ENCODE measurements at regions not wholly inside any gene's neighbourhood (a gene's known extent, or its start where the extent isn't known, plus 50 kb on each side); places are given as distances from the start of the nearest gene placed in this dataset.

DNA sequence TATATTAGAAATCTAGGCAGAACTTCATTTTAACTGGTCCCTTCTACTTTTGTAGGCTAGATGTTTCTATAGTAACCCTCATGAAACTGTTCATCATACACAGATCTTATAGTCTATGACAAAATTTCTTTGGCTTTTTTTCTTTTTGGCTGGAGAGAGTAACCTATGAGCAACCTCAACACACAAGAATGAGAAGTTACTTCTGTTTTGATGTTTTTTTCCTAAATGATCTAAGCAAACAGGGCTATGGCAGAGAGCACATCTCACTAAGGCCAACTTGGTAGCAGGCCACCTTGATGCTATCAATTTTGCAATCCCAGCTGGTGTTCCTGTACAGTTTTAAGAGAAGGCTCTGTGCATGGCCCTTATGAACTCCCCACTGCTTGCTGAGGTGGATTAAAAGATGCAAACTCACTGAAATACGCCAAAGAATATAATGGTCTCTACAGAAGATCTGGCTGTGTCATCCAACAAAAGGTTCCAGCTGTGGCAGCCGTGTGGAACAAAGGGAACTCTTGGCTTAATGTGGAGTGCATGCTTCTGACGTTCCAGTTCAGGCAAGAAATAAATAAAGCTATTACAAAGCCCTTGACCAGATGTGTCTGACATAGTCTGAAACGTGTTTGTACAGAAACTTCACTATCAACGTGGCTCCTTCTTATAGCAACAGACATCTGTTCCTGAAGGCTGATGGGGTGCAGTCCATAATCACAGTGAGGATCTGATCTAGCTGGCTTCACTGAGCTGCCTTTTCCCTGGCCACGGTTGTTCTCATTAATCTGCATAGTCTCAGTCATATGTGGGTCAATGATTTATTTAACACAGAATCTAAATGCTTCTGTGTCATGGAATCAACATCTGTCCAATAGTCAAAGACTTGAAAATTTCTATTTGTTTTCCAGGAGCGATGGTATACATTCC, 481.1 kb downstream of the BMP2 start:
- no peaks in the 10 kb centered on the region for H3K9me2 ChIP-seq (replicated peaks; ENCODE audit: low read depth, low read length)
- no peaks in the 10 kb centered on the region for H3K79me2 ChIP-seq (ENCODE audit: insufficient read depth, low read length)
- H3F3A ChIP-seq (ENCODE audit: low read depth): no peaks in the 10 kb centered on the region
- H3K27me3 ChIP-seq (ENCODE audit: insufficient read depth, low read length, poor library complexity, severe bottlenecking): no peaks in the 10 kb centered on the region
- no peaks in the 10 kb centered on the region for H3K9me3 ChIP-seq (ENCODE audit: insufficient read depth, low read depth, low read length)
- no peak overlapping the region for H3K4me3 ChIP-seq (ENCODE audit: low read length, poor library complexity, severe bottlenecking)
- H2AFZ ChIP-seq (ENCODE audit: low read length): no peak overlapping the region
- H3K4me1 ChIP-seq (ENCODE audit: insufficient read depth, low read length, poor library complexity, severe bottlenecking): no peaks in the 10 kb centered on the region
- H3K9ac ChIP-seq (ENCODE audit: low read depth, low read length, poor library complexity, severe bottlenecking): no peak overlapping the region
- H3K4me2 ChIP-seq (ENCODE audit: low read depth, low read length, poor library complexity, severe bottlenecking): no peak overlapping the region
- no peaks in the 10 kb centered on the region for H4K20me1 ChIP-seq (ENCODE audit: insufficient read depth, low read length, poor library complexity, severe bottlenecking)
- no peaks in the 10 kb centered on the region for H3K36me3 ChIP-seq (ENCODE audit: insufficient read depth, low read length)
- TF ChIP-seq, protein P1, sequence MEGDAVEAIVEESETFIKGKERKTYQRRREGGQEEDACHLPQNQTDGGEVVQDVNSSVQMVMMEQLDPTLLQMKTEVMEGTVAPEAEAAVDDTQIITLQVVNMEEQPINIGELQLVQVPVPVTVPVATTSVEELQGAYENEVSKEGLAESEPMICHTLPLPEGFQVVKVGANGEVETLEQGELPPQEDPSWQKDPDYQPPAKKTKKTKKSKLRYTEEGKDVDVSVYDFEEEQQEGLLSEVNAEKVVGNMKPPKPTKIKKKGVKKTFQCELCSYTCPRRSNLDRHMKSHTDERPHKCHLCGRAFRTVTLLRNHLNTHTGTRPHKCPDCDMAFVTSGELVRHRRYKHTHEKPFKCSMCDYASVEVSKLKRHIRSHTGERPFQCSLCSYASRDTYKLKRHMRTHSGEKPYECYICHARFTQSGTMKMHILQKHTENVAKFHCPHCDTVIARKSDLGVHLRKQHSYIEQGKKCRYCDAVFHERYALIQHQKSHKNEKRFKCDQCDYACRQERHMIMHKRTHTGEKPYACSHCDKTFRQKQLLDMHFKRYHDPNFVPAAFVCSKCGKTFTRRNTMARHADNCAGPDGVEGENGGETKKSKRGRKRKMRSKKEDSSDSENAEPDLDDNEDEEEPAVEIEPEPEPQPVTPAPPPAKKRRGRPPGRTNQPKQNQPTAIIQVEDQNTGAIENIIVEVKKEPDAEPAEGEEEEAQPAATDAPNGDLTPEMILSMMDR (conservative IDR thresholded peaks at IDR 0.05; ENCODE audit: low read length): no peak
- no peak for TF ChIP-seq EZH2phosphoT487 (IDR thresholded peaks at IDR 0.05; ENCODE audit: borderline replicate concordance)

DNA sequence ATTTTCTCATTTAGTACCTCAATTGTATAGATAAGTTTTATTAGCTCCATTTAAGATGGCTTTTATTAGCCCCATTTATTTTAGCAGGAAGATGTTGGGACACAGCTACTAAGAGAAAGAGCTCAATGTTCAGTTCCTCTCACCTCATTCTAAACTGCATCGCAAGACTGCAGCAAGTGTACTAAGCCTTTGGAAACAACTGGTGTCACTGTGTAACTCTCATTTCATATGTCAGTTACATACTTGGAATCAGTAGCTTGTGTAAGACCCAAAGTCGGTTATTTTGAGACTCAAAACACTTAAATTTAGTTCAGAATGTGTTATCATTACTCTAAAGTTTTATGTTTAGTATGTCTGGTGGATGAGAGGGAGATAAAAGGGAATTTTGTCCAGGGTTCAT, 482.9 kb downstream of the BMP2 start:
- no peaks in the 10 kb centered on the region for H4K20me1 ChIP-seq (ENCODE audit: insufficient read depth, low read length, poor library complexity, severe bottlenecking)
- no peaks in the 10 kb centered on the region for H3K4me1 ChIP-seq (ENCODE audit: insufficient read depth, low read length, poor library complexity, severe bottlenecking)
- no peaks in the 10 kb centered on the region for H3K36me3 ChIP-seq (ENCODE audit: insufficient read depth, low read length)
- TF ChIP-seq, protein P1 (conservative IDR thresholded peaks at IDR 0.05; ENCODE audit: low read length): no peak
- no peak for TF ChIP-seq EZH2phosphoT487 (IDR thresholded peaks at IDR 0.05; ENCODE audit: borderline replicate concordance)
- no peak overlapping the region for H3K4me2 ChIP-seq (ENCODE audit: low read depth, low read length, poor library complexity, severe bottlenecking)
- no peaks in the 10 kb centered on the region for H3K9me2 ChIP-seq (replicated peaks; ENCODE audit: low read depth, low read length)
- H3K9me3 ChIP-seq (ENCODE audit: insufficient read depth, low read depth, low read length): no peaks in the 10 kb centered on the region
- no peaks in the 10 kb centered on the region for H3K27me3 ChIP-seq (ENCODE audit: insufficient read depth, low read length, poor library complexity, severe bottlenecking)
- no peak overlapping the region for H2AFZ ChIP-seq (ENCODE audit: low read length)
- H3K79me2 ChIP-seq (ENCODE audit: insufficient read depth, low read length): no peaks in the 10 kb centered on the region
- no peak overlapping the region for H3K9ac ChIP-seq (ENCODE audit: low read depth, low read length, poor library complexity, severe bottlenecking)
- no peaks in the 10 kb centered on the region for H3F3A ChIP-seq (ENCODE audit: low read depth)
- no peak overlapping the region for H3K4me3 ChIP-seq (ENCODE audit: low read length, poor library complexity, severe bottlenecking)

DNA sequence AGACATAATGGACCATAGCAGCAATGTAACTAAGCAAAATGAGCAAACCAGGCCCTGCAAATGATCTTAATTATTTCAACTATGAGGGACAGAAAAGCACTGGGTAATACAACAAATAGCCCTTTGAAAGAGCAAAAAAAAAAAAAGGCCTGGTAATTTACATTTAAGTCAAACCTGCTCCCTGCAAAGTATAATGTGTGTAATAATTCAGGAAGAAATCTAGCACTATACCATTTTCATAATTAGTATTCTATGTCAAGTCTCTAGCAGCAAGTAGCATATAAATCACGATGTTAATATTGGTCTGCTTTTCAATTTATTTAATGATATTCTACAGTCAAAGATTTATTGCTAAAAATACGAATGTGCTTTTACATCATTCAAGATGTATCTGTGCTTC, 489.6 kb downstream of the BMP2 start:
- no peaks in the 10 kb centered on the region for H3K4me1 ChIP-seq (ENCODE audit: insufficient read depth, low read length, poor library complexity, severe bottlenecking)
- H3K9me3 ChIP-seq (ENCODE audit: insufficient read depth, low read depth, low read length): no peaks in the 10 kb centered on the region
- TF ChIP-seq EZH2phosphoT487 (IDR thresholded peaks at IDR 0.05; ENCODE audit: borderline replicate concordance): no peak
- TF ChIP-seq, protein P1 (conservative IDR thresholded peaks at IDR 0.05; ENCODE audit: low read length): no peak
- H2AFZ ChIP-seq (ENCODE audit: low read length): no peak overlapping the region
- H3K9ac ChIP-seq (ENCODE audit: low read depth, low read length, poor library complexity, severe bottlenecking): no peak overlapping the region
- H3K9me2 ChIP-seq (replicated peaks; ENCODE audit: low read depth, low read length): 0 out of 2 replicates have a peak, but pooled peaks cover 4% of the 10 kb centered on the region
- no peaks in the 10 kb centered on the region for H3K79me2 ChIP-seq (ENCODE audit: insufficient read depth, low read length)
- no peak overlapping the region for H3K4me3 ChIP-seq (ENCODE audit: low read length, poor library complexity, severe bottlenecking)
- H3K27me3 ChIP-seq (ENCODE audit: insufficient read depth, low read length, poor library complexity, severe bottlenecking): no peaks in the 10 kb centered on the region
- no peaks in the 10 kb centered on the region for H3F3A ChIP-seq (ENCODE audit: low read depth)
- no peaks in the 10 kb centered on the region for H4K20me1 ChIP-seq (ENCODE audit: insufficient read depth, low read length, poor library complexity, severe bottlenecking)
- H3K36me3 ChIP-seq (ENCODE audit: insufficient read depth, low read length): no peaks in the 10 kb centered on the region
- no peak overlapping the region for H3K4me2 ChIP-seq (ENCODE audit: low read depth, low read length, poor library complexity, severe bottlenecking)
